ENCODE measurements at regions not wholly inside any gene's neighbourhood (a gene's known extent, or its start where the extent isn't known, plus 50 kb on each side); places are given as distances from the start of the nearest gene placed in this dataset.
A peak's percentile ranks its signal among the peaks of the same experiment; 100 is the strongest.

GRCh38 chr1:181386951-181387350 lies 96.4 kb upstream of the CACNA1E start:
- H3K4me3 Mint-ChIP-seq, result no peak overlapping the region
- H3K4me1 Mint-ChIP-seq, result no peaks in the 10 kb centered on the region
- no peak overlapping the region for H3K27ac Mint-ChIP-seq
- ATAC-seq, result no peak
- no peaks in the 10 kb centered on the region for H3K36me3 Mint-ChIP-seq
- peaks cover 35% of the 10 kb centered on the region for H3K27me3 Mint-ChIP-seq
- H3K9me3 Mint-ChIP-seq, result no peaks in the 10 kb centered on the region

GRCh38 chr1:181387702-181388101 lies 95.6 kb upstream of the CACNA1E start:
- no peak overlapping the region for H3K4me3 Mint-ChIP-seq
- H3K36me3 Mint-ChIP-seq, result no peaks in the 10 kb centered on the region

GRCh38 chr1:181390410-181391077 lies 92.8 kb upstream of the CACNA1E start:
- no peaks in the 10 kb centered on the region for H3K9me3 Mint-ChIP-seq
- no peak overlapping the region for H3K27ac Mint-ChIP-seq
- H3K4me1 Mint-ChIP-seq, result no peaks in the 10 kb centered on the region
- no peak overlapping the region for H3K4me3 Mint-ChIP-seq
- ATAC-seq, result no peak
- no peaks in the 10 kb centered on the region for H3K36me3 Mint-ChIP-seq
- peaks cover 46% of the 10 kb centered on the region for H3K27me3 Mint-ChIP-seq

More at GRCh38 chr1:181387702-181388101, 95.6 kb upstream of the CACNA1E start:
- Mint-ChIP-seq H3K9me3 (no peaks in the 10 kb centered on the region), H3K27ac (no peak overlapping the region), H3K27me3 (peaks cover 43% of the 10 kb centered on the region), H3K4me1 (no peaks in the 10 kb centered on the region)
- no peak for ATAC-seq

- H3K9me3 Mint-ChIP-seq, result no peaks in the 10 kb centered on the region
- H3K4me3 Mint-ChIP-seq, result no peak overlapping the region
- no peaks in the 10 kb centered on the region for H3K36me3 Mint-ChIP-seq
- no peaks in the 10 kb centered on the region for H3K4me1 Mint-ChIP-seq
- no peak for ATAC-seq
- peaks cover 37% of the 10 kb centered on the region for H3K27me3 Mint-ChIP-seq
- H3K27ac Mint-ChIP-seq, result no peak overlapping the region
These were observed 91.9 kb upstream of the CACNA1E start for GRCh38 chr1:181391301-181391900.

- Mint-ChIP-seq H3K36me3 (no peaks in the 10 kb centered on the region), H3K4me1 (no peaks in the 10 kb centered on the region), H3K4me3 (no peak overlapping the region), H3K9me3 (no peaks in the 10 kb centered on the region), H3K27me3 (peaks cover 37% of the 10 kb centered on the region), H3K27ac (no peak overlapping the region)
- no peak for ATAC-seq
These were observed 91.2 kb upstream of the CACNA1E start for GRCh38 chr1:181392133-181392532.

GRCh38 chr1:181392613-181393220 lies 90.6 kb upstream of the CACNA1E start:
- no peak for ATAC-seq
- Mint-ChIP-seq H3K4me1 (no peaks in the 10 kb centered on the region), H3K27ac (no peak overlapping the region), H3K27me3 (peaks cover 37% of the 10 kb centered on the region), H3K4me3 (no peak overlapping the region), H3K36me3 (no peaks in the 10 kb centered on the region), H3K9me3 (no peaks in the 10 kb centered on the region)

GRCh38 chr1:181394766-181395165 lies 88.6 kb upstream of the CACNA1E start:
- Mint-ChIP-seq H3K4me3 (no peak overlapping the region), H3K27me3 (peaks cover 31% of the 10 kb centered on the region)

GRCh38 chr1:181396171-181396670 lies 87.1 kb upstream of the CACNA1E start:
- H3K27me3 Mint-ChIP-seq, result peaks cover 19% of the 10 kb centered on the region
- ATAC-seq, result no peak
- H3K4me3 Mint-ChIP-seq, result no peak overlapping the region
- no peak overlapping the region for H3K27ac Mint-ChIP-seq
- H3K36me3 Mint-ChIP-seq, result no peaks in the 10 kb centered on the region
- H3K9me3 Mint-ChIP-seq, result no peaks in the 10 kb centered on the region
- no peaks in the 10 kb centered on the region for H3K4me1 Mint-ChIP-seq

More at GRCh38 chr1:181394766-181395165, 88.6 kb upstream of the CACNA1E start:
- no peak for ATAC-seq
- Mint-ChIP-seq H3K36me3 (no peaks in the 10 kb centered on the region), H3K4me1 (no peaks in the 10 kb centered on the region), H3K9me3 (no peaks in the 10 kb centered on the region), H3K27ac (no peak overlapping the region)

GRCh38 chr1:181396811-181397210 lies 86.5 kb upstream of the CACNA1E start:
- peaks cover 13% of the 10 kb centered on the region for H3K27me3 Mint-ChIP-seq
- H3K4me1 Mint-ChIP-seq, result no peaks in the 10 kb centered on the region
- H3K36me3 Mint-ChIP-seq, result no peaks in the 10 kb centered on the region
- no peak overlapping the region for H3K27ac Mint-ChIP-seq
- no peak for ATAC-seq
- no peaks in the 10 kb centered on the region for H3K9me3 Mint-ChIP-seq
- H3K4me3 Mint-ChIP-seq, result no peak overlapping the region

GRCh38 chr1:181397845-181398244 lies 85.5 kb upstream of the CACNA1E start:
- no peaks in the 10 kb centered on the region for H3K4me1 Mint-ChIP-seq
- no peak overlapping the region for H3K27ac Mint-ChIP-seq
- no peak for ATAC-seq
- H3K9me3 Mint-ChIP-seq, result no peaks in the 10 kb centered on the region
- no peak overlapping the region for H3K4me3 Mint-ChIP-seq
- no peaks in the 10 kb centered on the region for H3K36me3 Mint-ChIP-seq
- peaks cover 2% of the 10 kb centered on the region for H3K27me3 Mint-ChIP-seq

GRCh38 chr1:181398544-181398943 lies 84.8 kb upstream of the CACNA1E start:
- Mint-ChIP-seq H3K27me3 (no peaks in the 10 kb centered on the region), H3K27ac (no peak overlapping the region), H3K36me3 (no peaks in the 10 kb centered on the region), H3K4me1 (no peaks in the 10 kb centered on the region), H3K4me3 (no peak overlapping the region), H3K9me3 (no peaks in the 10 kb centered on the region)
- ATAC-seq, result peak; percentile 49

GRCh38 chr1:181405584-181405983 lies 77.7 kb upstream of the CACNA1E start:
- H3K4me3 Mint-ChIP-seq, result no peak overlapping the region
- no peaks in the 10 kb centered on the region for H3K9me3 Mint-ChIP-seq
- no peaks in the 10 kb centered on the region for H3K36me3 Mint-ChIP-seq
- H3K27ac Mint-ChIP-seq, result no peak overlapping the region
- H3K4me1 Mint-ChIP-seq, result no peaks in the 10 kb centered on the region
- no peak for ATAC-seq
- H3K27me3 Mint-ChIP-seq, result peaks cover 11% of the 10 kb centered on the region

- no peaks in the 10 kb centered on the region for H3K36me3 Mint-ChIP-seq
- H3K4me1 Mint-ChIP-seq, result no peaks in the 10 kb centered on the region
- H3K27ac Mint-ChIP-seq, result no peak overlapping the region
- no peaks in the 10 kb centered on the region for H3K9me3 Mint-ChIP-seq
- no peak overlapping the region for H3K4me3 Mint-ChIP-seq
- peaks cover 16% of the 10 kb centered on the region for H3K27me3 Mint-ChIP-seq
- no peak for ATAC-seq
These were observed 76.3 kb upstream of the CACNA1E start for GRCh38 chr1:181406989-181407388.

GRCh38 chr1:181409981-181410380 lies 73.3 kb upstream of the CACNA1E start:
- peaks cover 19% of the 10 kb centered on the region for H3K27me3 Mint-ChIP-seq

GRCh38 chr1:181412746-181413145 lies 70.6 kb upstream of the CACNA1E start:
- H3K9me3 Mint-ChIP-seq, result no peaks in the 10 kb centered on the region
- H3K27me3 Mint-ChIP-seq, result peaks cover 19% of the 10 kb centered on the region
- H3K4me3 Mint-ChIP-seq, result no peak overlapping the region
- no peak for ATAC-seq
- no peak overlapping the region for H3K27ac Mint-ChIP-seq
- H3K4me1 Mint-ChIP-seq, result no peaks in the 10 kb centered on the region
- no peaks in the 10 kb centered on the region for H3K36me3 Mint-ChIP-seq

More at GRCh38 chr1:181409981-181410380, 73.3 kb upstream of the CACNA1E start:
- Mint-ChIP-seq H3K4me1 (no peaks in the 10 kb centered on the region), H3K36me3 (no peaks in the 10 kb centered on the region), H3K4me3 (no peak overlapping the region), H3K27ac (no peak overlapping the region), H3K9me3 (no peaks in the 10 kb centered on the region)
- no peak for ATAC-seq

Data from stimulated activated memory B cell treated with anti-CD40 and anti-IgM and Interleukin-4, amounts not matched to agents 10 μg/mL and 1 μg/mL and 100 μg/mL, for 72 hours (primary cell).